MCF 10A (cell line): ENCODE measurements at regions not wholly inside any gene's neighbourhood (a gene's known extent, or its start where the extent isn't known, plus 50 kb on each side); places are given as distances from the start of the nearest gene placed in this dataset.

Experiments used
- BruUV-seq: library from RNA; stranded (reverse); fragments of 400-500 nt; replicated peaks from 2 replicates; lab custom pipeline; 2021; lab: Mats Ljungman, UMichigan
- CTCF ChIA-PET: fragments of 300-600 bp; sonication (Branson Sonifier 250); formaldehyde crosslinking; extraction: SDS; loops from one replicate; lab custom pipeline; 2021; ENCODE audit warnings: antibody characterized with exemption, inconsistent platforms; lab: Yijun Ruan, JAX
- POLR2A ChIA-PET: fragments of 300-600, 350-650 bp; sonication (Branson Sonifier 250); formaldehyde crosslinking; extraction: SDS; loops from one replicate; lab custom pipeline; 2020; ENCODE audit warnings: antibody characterized with exemption, inconsistent platforms; lab: Yijun Ruan, JAX
- DNase-seq: peaks from one replicate; pipeline ENCODE4 v3.0.0-alpha.2; 2018; ENCODE audit not compliant: unreplicated experiment
- H3K27ac Mint-ChIP-seq: one replicate; pipeline ENCODE4 v1.8.0; 2022; ENCODE audit warnings: mild to moderate bottlenecking, low read depth, mixed read lengths; ENCODE audit not compliant: unreplicated experiment
- H3K27me3 Mint-ChIP-seq: one replicate; pipeline ENCODE4 v1.8.0; 2022; ENCODE audit warnings: mixed read lengths; ENCODE audit not compliant: insufficient read depth, unreplicated experiment
- H3K36me3 Mint-ChIP-seq: one replicate; pipeline ENCODE4 v1.8.0; 2022; ENCODE audit warnings: mild to moderate bottlenecking, moderate library complexity, mixed read lengths; ENCODE audit not compliant: insufficient read depth, unreplicated experiment
- H3K4me1 Mint-ChIP-seq: one replicate; pipeline ENCODE4 v1.8.0; 2022; ENCODE audit warnings: mixed read lengths; ENCODE audit not compliant: insufficient read depth, unreplicated experiment
- H3K4me3 Mint-ChIP-seq: one replicate; pipeline ENCODE4 v1.8.0; 2022; ENCODE audit warnings: mild to moderate bottlenecking, moderate library complexity, mixed read lengths; ENCODE audit not compliant: unreplicated experiment
- H3K9me3 Mint-ChIP-seq: one replicate; pipeline ENCODE4 v1.8.0; 2022; ENCODE audit warnings: mixed read lengths; ENCODE audit not compliant: unreplicated experiment
- intact Hi-C: fragments of 100-400 bp; cut with micrococcal nuclease; formaldehyde crosslinking; loops from 2 replicates; pipeline ENCODE4 v1.14.1; 2022
- TF ChIP-seq, protein P1 (sequence below): fragments of 200-600 bp; IDR thresholded peaks from one replicate; pipeline ENCODE4 v1.8.0; 2022; ENCODE audit warnings: antibody characterized with exemption, mild to moderate bottlenecking; ENCODE audit not compliant: unreplicated experiment

DNA sequence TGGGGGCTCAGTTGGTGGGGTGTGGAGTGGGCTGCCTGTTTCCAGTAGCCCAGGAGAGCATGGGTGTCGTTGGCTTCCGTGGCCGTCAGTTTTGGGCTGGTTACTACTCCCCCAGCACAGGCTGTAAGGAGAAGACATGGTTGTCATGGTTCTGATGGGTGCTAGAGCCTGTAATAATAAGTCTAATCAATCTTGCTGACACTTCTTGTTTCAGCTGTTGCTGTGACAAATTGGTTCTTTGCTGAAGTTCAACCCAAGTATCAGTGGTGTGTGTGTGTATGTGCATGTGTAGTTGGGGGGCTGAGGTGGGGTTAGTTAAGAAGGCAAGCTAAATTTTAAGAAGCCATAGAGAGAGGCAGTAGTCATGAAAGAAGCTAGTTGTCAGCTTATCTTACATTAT, 61.3 kb upstream of the DBX1 start:
- POLR2A ChIA-PET: no interaction called here
- H3K4me3 Mint-ChIP-seq: no peak overlapping the region

DNA sequence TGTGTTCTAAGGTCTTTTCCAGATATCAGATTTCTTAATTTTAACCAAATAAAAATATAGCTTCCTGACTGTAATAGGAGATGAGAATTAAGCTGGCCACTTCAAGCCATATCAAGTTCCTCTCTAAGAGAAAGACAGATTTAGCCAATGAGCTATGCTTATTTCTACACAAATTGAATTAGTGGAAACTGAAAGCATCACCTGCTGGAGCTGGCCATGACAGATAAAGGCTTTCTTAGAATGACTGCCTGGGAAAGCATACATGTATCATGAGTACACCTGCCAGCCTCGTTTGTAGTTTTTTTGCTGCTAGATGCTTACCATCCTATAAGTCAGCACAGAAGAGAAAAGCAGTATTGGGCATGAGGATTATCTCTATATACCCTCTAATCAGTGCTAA, 53.5 kb upstream of the DBX1 start:
- DNase-seq: no peak
- Mint-ChIP-seq H3K4me1 (no peaks in the 10 kb centered on the region), H3K4me3 (no peak overlapping the region), H3K36me3 (no peaks in the 10 kb centered on the region), H3K9me3 (no peaks in the 10 kb centered on the region), H3K27me3 (peaks cover 26% of the 10 kb centered on the region), H3K27ac (no peak overlapping the region)
- TF ChIP-seq, protein P1, sequence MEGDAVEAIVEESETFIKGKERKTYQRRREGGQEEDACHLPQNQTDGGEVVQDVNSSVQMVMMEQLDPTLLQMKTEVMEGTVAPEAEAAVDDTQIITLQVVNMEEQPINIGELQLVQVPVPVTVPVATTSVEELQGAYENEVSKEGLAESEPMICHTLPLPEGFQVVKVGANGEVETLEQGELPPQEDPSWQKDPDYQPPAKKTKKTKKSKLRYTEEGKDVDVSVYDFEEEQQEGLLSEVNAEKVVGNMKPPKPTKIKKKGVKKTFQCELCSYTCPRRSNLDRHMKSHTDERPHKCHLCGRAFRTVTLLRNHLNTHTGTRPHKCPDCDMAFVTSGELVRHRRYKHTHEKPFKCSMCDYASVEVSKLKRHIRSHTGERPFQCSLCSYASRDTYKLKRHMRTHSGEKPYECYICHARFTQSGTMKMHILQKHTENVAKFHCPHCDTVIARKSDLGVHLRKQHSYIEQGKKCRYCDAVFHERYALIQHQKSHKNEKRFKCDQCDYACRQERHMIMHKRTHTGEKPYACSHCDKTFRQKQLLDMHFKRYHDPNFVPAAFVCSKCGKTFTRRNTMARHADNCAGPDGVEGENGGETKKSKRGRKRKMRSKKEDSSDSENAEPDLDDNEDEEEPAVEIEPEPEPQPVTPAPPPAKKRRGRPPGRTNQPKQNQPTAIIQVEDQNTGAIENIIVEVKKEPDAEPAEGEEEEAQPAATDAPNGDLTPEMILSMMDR: no peak
- ChIA-PET CTCF (interaction anchor here (0.9 kb wide), 1 partner anchor 434 kb away, joined by 3 read pairs; no protein-coding TSS in a partner anchor), POLR2A (interaction anchor here (0.6 kb wide), 1 partner anchor 23 kb away, joined by 4 read pairs; no protein-coding TSS in a partner anchor)
- BruUV-seq: no TSS peak
- intact Hi-C loops: no loop called here

More for the DNA sequence above, 61.3 kb upstream of the DBX1 start:
- Mint-ChIP-seq H3K27me3 (peaks cover 61% of the 10 kb centered on the region), H3K4me1 (no peaks in the 10 kb centered on the region), H3K27ac (no peak overlapping the region), H3K36me3 (no peaks in the 10 kb centered on the region), H3K9me3 (no peaks in the 10 kb centered on the region)
- TF ChIP-seq, protein P1: no peak
- BruUV-seq: no TSS peak
- CTCF ChIA-PET: interaction anchor here (0.7 kb wide), 1 partner anchor 29 kb away, joined by 3 read pairs; no protein-coding TSS in a partner anchor
- intact Hi-C loops: no loop called here
- DNase-seq: no peak

DNA sequence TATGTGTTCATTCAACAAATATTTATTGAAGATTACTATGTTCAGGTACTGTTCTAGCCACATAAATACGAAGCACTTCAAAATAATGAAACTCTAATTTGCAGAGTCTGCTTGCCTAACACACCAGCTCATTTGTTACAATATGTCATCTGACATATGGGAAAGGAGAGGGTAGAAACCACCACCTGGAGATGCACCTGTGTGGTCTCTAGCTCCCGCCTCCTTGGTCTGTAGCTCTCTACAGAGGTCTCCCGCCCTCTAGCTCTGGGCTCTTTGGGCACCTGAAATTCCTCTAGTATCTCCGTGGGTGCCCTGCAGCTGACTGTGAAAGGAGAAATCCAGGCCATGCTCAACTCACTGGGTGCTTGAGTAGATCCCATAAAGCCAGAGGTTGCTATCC, 51.4 kb upstream of the DBX1 start:
- TF ChIP-seq, protein P1: no peak
- H3K9me3 Mint-ChIP-seq: no peaks in the 10 kb centered on the region
- POLR2A ChIA-PET: no interaction called here
- H3K4me3 Mint-ChIP-seq: no peak overlapping the region
- no peak for DNase-seq
- CTCF ChIA-PET: interaction anchor here (0.6 kb wide), 1 partner anchor 60 kb away, joined by 3 read pairs; no protein-coding TSS in a partner anchor
- no peak overlapping the region for H3K27ac Mint-ChIP-seq
- no TSS peak for BruUV-seq
- intact Hi-C loops: no loop called here
- peaks cover 47% of the 10 kb centered on the region for H3K27me3 Mint-ChIP-seq
- H3K4me1 Mint-ChIP-seq: peaks cover 6% of the 10 kb centered on the region
- no peaks in the 10 kb centered on the region for H3K36me3 Mint-ChIP-seq
